ENCODE measurements at regions not wholly inside any gene's neighbourhood (a gene's known extent, or its start where the extent isn't known, plus 50 kb on each side); places are given as distances from the start of the nearest gene placed in this dataset.
A peak's percentile ranks its signal among the peaks of the same experiment; 100 is the strongest.

DNA sequence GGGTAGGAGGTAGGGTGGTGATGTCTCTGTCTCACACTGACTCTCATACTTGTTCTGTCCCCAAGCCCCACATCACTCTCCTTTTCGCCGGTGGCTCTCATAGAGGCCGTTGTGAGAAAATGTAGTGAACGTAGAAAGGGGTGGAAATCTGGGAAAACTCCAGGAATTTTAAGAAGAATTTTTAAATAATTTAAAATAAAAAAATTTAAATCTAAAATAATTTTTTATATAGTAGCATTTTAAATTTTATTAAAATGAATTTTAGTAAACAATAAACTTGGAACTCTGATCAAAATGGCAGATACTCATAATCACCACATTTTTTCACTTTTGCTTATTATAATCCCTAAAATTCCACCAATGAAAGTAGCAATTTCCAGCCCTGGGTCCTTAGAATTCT is 473.6 kb upstream of the ZFHX3 start:
- no peak for DNase-seq

DNA sequence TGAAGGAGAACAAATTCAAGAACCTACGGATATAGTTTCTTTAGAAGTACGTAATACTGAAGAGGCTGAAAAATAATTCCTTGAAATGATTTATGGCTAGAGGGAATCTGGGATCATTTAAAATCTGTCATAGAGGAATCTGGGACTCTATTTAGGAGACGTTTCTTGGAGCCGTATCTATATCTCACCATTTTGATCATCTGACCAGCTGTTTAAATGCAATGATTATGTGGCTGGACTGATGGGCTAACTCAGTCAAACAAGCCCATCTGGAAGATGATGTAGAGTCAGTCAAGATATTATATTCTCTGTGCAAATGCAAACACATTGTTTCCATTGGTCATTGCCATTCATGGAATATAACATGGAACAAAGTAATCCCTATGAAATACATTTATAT is 467.7 kb upstream of the ZFHX3 start:
- no peak for DNase-seq

DNA sequence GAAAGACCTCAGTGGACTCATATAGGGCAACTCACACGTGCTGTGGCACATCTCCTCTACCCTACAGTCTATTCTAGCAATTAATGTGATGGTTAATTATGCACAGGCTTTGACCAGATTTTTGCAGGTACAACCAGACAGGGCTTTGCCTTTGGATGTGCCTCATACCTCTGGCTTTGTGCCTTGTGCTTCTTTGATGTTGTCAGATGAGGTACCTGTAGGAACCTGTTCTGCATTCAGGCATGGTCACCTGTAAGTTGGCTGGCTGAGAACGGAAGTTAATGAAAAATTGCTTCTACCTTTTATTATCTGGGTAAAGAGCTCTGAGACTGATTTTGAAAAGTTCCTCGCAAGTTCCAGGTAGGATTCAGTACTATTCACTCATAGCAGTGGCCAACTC is 462.9 kb upstream of the ZFHX3 start:
- DNase-seq: no peak

DNA sequence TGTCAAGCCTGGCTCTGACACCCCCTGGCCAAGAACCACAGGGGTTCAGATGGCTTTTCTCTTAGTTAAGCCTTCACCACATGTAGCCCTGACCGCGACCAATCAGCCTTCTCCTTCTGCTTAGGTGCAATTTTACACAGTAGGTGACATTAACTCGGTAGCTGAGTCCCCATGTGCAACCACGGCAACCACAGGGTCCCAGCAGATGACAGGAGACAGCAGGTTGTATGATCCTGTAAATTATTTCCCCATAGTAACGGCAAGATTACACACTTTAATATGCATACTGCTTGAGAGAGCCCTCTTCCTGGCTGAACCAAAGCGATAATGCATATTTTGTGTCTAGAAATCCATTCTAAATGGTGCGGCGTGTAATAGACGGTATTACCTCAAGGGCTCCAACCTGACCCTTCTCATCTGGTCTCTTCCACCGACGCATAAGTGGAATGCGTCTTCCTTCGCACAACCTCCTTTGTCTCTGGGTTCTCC is 458.7 kb upstream of the ZFHX3 start:
- peak in 1 of 2 experiments; percentile 32 for DNase-seq

DNA sequence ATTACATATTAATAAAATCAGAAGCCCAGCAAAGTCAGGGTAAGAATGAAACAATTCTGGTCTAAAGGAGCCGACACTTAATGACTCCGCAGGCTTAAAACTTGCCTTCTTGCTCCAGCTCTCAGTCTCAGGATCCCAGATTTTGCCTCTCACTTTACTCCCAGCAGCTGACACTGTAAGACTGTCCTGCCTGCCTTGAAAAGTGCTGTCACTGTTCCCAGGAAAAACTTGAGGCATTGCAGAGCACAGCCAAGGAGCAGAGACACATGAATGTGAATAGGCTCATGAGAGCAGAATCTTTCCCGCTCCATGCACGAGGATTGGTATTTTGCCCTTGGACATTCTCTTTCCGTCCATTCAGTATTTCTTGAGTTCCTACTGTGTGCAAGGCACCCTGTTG is 457.6 kb upstream of the ZFHX3 start:
- DNase-seq: no peak

DNA sequence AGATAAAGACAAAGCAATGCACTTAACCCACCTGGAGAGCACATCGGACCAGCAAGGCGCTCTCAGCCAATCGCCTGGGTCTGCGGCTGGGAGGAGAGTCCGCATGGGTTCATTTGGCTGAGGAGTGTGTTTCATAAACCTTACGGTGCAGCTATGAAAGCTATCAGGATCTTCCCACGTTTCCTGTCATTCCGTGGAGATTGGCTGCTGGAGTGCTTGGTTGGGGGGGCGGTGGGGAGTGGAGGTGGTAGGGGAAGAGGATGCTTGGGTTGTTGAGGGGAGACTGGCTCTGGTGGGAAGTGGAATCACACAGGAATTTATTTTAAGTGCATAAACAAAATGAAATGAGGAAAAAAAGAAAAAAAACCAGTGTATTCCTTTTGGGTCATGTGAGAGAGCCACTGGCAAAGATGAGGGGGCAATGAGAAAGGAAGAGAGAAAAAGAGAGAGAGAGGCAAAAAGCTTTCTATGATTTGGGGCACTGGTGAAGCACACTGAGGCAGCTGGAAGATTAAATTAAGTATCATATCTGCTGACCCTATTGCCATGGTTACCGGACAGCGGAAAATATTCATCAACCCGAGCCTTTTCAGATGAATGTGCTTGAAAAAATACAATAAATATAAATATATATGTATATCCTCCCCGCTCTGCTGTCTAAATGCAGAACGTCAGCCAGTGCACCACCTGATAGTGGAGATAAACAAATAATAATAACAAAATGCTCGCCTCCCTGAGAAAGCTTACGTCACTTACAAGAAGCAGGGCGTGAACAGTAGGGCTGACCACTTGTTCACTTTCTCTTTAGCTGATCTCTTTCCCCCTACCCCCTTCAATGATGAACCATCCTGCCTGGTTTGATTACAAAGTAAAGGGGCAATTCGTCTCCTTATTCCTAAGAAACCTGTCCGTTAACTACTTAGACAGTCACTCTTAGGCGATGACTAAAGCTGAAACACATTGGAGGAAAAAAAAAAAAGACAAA is 457.0 kb upstream of the ZFHX3 start:
- no peak for DNase-seq

DNA sequence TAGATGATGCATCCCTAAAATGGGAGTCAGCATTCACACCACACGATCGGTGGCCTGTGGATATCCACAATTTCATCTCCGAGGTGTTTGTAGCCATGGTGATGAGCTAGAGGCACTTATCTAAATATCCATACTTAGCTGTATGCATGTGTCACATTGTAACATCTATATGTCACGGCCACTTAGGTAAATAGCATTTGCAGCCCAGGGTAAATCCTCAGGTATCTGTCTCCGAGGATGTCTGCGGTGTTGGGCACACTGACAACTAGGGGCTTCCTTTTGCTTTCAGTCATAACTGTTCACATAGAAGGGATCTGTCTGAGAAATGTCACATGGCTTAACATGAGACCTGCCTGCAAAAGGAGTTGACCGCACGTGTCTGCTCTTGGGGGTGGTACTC is 455.2 kb upstream of the ZFHX3 start:
- DNase-seq: no peak

DNA sequence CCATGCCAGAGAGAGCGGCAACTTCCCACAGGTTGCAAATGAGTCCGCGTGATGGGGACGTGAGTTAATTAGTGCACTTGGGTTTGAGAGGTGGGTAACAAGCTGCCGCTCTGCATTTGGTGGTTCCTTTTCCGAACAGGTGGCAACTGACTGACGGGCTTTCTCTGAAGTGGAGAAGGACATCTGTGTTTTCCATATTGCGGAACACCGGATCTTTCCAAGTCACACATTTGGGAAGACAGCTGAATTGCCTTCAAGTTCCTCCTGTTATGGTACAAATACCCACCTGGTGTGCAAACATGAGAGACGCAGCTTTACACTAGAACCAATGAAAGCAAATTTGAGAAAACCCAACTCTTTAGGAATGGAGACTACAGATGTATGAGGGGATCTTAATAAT is 451.3 kb upstream of the ZFHX3 start:
- peak; percentile 97 to 99 for DNase-seq

DNA sequence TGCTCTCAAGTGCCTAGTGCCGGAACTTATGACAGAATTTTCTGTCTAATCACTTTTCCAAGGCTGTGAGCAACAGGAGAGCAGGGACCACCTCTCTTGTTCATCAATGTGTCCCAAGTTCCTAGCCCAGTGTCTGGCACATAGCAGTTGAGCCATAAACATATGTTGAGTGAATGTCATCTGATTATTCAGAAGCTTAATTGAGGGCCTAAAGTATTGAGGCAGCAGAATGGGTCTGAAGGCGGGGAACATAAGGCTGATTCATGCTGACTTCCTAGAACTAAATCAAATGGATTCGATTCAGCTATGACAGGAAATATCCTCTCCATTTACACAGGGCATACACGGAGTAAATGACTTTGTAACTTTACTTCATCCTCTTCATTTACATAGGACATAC is 438.0 kb upstream of the ZFHX3 start:
- DNase-seq: peak in 1 of 2 experiments; percentile 44

DNA sequence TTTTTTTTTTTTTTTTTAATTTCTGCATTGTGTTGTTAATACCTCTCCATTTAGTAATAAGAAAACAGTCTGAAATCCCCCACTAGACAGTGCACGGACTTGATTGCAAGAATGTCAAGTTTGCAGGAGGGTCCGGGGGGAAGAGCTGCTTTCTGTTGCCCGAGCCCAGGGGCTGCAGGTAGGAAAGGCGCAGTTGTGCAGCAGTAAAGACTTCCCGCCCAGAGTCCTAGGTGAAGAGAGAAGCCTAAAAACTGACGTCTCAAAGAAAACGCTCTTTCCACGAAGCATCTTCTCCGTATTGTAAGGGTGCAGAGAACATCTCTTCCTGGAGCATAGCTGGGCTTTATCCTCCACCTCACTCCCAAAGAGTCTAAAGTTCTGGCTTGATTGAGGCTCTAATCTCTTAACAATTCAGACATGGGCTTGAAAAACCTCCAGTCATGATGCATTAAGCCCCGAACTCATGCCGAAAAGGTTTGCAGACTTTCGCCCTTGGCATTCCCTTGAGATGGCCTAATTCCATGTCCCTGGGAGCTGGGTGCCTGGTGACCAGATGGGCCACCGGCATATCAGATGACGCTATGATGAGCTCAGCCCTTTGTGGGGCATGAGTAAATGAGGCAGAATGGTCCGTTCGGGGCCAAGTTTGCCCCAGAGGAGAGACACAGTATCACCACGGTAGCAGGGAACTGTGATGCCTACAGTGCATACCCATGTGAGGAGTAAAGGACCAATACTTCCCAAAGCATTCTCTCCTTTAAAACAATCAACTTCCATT is 436.2 kb upstream of the ZFHX3 start:
- DNase-seq: peak; percentile 78 to 92

DNA sequence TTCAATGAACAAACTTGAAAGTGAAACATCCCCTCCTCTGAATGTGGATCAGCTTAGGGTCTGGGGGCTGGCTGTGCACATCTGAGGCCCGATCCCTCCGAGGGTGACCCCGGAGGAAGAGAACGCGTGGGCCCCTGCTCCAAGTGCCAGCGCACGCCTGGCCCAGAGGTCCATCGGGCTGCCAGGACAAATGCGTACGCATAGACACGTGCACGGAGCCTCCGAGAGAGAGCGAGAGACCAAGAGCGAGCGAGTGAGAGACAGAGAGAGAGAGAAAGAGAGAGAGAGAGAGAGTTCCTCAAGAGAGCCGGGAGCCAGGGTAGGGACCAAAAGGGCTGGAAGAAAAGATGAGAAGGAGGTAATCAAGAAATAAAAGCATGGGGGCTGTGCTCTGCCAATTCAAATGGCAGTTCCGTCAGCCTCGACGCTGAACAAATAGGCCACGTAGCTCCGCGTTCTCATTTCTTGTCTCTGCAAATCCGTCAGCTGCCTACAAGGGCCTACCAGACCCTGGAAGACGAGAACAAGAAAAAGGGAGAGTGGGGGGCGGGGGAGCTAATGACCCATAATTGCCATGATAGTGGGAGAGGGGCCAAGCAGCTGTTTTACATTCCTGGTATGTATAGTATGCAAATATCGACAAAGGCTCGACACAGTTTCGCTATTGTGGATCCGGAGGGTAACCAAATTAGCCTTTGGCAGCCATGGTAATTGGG is 435.3 kb upstream of the ZFHX3 start:
- DNase-seq: no peak

DNA sequence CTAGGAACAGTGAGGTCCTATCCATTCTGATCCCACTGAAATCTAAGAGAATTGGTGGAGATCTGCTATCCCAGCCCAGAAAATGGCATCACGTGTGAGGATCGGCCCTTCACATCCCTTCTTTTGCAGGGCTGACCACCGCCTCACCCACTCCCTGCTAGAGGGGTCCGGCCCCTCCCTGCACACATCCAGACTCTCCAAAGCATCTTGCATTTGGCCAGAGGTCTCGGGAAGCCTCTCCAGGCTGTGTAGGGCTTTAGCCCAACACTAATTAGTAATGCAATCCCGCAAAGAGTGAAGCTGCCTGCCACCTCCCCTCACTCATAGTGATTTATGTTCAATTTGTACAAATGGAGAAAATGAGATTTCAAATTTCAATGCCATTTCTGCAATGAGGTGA is 434.4 kb upstream of the ZFHX3 start:
- peak in 1 of 2 experiments; percentile 13 for DNase-seq

DNA sequence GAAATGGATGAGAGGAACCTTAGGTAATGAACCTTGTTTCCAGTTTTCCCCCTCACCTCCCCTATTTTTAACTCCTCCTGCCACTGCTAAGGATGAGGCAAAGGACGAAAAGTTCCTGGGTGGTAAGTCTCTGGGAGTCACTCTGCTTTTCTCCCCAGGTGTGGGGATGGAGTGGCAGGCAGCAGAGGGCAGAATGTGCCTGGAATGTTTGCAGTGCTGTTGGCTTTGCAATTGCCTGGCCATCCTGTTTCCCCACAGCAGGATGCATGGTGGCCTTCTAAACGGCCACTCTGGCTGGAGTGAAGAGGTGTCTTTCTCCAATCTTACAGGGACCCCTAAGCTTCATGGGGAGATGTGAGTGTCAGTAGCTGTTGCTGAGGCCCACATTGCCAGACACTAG is 432.5 kb upstream of the ZFHX3 start:
- no peak for DNase-seq

DNA sequence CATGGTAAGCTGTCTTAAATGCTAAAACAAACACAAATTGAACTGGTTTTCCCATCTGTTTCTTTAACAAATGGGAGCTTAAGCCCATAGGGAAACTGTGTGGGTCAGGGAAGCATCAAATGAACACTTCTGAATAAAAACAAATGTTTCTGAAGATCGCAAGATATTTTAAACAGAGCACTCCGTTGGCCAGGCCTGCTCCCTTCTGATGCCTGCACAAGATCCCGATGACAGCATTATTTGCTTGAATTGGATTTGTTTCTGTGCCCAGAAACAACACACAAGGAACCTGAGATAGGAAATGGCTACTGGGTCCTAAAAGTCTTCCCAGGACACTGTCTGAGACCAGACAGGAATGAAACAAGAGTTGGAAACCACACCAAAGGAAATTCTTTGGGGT is 425.8 kb upstream of the ZFHX3 start:
- DNase-seq: no peak

DNA sequence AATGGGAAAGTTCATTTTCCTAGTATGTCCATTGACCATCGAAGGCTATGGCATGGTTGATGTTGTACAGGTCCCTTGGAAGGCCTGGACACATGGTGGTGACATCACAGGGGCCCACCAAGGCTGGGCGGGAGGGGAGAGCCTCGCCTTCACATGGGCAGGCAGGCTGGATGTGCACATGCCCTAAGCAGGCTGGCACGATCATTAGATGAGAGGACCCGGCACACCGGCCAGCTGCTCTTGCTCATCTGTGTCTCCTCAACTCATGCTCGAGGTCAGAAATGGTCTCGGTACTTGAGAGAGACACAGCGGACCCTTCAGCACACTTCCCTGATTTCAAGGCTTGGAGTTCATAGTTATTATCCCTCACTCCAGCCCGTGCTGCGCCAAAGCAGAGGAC is 416.9 kb upstream of the ZFHX3 start:
- no peak for DNase-seq

DNA sequence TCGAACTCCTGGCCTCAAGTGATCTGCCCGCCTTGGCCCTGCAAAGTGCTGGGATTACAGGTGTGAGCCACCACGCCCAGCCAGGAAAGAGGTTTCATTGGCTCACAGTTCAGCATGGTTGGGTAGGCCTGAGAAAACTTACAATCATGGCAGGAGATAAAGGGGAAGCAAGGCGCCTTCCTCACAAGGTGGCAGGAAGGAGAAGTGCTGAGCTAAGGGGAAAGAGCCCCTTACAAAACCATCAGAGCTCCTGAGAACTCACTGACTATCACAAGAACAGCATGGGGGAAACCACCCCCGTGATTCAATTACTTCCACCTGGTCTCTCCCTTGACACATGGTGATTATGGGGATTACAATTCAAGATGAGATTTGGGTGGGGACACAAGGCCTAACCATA is 411.7 kb upstream of the ZFHX3 start:
- DNase-seq: no peak

DNA sequence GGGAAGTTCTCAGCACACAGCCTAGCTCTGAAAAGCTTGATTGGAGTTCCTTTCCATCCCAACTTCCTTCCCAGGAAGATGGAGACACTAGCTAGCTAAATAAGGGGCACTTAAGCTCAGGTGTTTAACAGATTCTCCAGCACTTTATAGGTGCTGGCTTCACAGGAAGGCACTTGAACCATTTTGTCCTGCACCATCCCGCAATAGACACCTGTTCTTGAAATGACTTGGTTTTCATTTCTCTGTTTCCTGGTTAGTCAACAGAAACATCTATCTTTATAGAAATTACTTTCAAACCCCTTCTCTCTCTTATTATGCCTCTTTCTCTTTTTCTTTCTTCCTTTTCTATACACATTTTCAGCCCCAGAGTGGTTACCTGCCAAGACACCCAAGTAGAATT is 409.9 kb upstream of the ZFHX3 start:
- no peak for DNase-seq

DNA sequence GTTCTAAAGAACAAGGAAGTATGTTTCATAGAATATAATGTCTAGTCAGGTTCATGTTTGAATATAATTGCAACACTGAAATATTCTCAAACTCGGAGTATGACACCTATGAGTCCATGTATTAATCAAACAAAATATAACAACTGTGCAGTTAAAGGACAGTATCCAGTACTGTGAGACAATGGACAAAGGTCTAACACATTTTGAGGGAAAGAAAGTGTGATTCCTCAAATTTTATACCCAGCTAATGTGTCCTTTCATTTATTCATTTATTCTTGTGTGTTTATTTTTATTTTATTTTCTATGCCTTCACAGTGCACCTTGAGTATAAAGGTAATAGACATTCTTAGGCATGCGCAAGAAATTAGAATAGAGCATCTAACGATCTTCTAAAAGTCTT is 401.0 kb upstream of the ZFHX3 start:
- no peak for DNase-seq

DNA sequence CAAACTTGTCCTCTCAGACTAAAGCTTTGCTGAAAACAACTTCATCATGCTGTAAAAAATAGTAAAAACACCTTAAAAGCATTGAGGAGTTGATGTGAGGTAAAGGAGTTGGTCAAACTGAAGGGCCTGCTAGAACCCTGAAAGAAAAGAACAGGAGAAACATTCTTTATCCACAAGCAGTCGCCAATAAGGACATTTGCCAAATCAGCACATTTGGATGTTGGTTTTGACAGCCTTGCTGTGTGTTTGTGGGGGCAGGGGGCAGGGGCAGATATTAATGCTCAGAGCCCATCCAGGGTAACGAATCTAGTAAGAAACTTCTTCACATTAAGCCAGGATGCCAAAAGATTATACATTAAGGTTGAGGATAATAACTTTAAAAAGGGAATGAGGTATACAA is 399.9 kb upstream of the ZFHX3 start:
- no peak for DNase-seq

DNA sequence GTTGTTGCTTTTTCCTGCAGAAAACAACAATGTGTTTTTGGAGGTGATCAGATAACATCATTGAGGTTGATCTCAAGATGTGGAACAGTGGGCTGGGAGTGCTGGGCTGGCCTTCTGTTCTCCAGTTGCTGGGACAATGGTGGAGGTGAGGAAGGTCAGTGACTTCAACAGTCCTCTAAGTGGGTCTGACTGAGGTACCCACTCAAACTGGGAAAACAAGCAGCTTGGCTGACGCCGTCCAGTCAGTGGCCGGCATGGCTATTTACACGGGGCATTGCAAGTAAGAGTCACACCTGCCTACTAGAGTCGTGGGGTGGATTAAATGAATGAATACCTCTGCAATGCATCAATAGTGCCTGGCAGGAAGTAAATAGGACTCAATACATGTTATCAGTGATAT is 386.7 kb upstream of the ZFHX3 start:
- DNase-seq: no peak

DNA sequence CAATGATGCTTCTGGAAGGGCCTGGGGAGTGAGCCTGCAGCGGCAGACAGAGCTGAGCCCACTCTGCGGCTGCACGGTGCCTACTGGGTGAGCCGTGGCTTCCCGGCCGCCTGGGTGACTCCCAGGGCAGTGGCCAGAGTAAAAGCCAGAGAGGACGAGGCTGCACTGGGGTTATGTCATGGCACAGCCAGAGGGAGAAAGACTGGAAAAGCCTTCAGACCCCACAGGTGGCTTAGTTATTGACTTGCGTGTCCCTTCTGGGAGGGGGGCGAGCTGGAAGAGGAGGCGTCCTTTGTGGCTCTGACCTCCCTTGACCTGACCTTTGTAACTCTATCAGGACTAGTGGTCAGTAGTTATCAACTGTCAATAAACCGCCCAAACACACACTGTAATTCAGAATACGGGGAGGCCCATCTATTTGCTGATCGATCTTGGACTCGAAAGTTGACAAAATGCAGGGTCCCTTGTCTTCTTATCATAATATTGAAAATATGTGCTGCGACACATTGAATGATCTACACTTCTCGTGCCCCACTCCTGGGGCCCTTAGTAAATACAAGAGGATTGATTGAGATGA is 385.9 kb upstream of the ZFHX3 start:
- no peak for DNase-seq

DNA sequence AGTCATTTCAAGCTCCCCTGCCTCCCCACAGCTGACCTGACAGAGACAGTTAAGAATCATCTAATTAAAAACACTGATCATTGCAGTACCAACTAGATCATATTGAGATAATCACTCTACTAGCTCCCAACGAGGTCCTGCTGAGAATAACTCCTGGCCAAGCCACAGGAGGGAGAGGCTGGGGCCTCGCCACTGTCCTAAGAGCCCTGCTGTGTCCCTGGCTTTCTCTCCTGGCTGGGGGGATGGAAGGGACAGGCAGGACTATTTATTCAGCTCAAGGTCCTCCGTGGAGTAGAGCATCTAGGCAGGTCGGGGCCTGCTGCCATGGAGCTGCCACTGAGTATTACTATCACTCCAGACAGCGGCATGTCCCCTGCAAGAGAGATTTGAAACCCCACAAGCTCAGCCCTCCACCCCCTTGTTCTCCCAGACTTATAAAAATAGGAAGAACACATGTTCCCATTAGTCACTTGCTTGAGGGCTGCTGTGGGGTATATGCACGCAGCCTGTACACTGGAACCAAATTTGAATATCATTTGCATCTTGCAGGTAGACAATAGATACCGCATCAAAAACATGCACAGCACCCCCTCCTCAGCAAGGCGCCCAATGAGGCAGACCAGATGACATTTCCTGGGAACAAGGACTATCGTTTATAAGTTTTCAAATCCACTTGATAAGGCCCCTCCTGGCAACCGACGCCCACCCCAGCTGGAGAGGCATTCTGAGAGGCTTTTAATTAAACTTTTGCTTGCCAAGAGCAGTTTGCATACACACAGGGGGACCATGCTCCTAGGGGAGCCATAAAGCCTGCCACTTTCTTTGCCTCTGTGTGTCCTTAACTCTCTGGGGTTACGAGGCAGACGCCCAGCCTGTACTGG is 385.2 kb upstream of the ZFHX3 start:
- DNase-seq: peak; percentile 86 to 92

All from NCI-H524 (cell line).